ENCODE measurements at regions not wholly inside any gene's neighbourhood (a gene's known extent, or its start where the extent isn't known, plus 50 kb on each side); places are given as distances from the start of the nearest gene placed in this dataset.

DNA sequence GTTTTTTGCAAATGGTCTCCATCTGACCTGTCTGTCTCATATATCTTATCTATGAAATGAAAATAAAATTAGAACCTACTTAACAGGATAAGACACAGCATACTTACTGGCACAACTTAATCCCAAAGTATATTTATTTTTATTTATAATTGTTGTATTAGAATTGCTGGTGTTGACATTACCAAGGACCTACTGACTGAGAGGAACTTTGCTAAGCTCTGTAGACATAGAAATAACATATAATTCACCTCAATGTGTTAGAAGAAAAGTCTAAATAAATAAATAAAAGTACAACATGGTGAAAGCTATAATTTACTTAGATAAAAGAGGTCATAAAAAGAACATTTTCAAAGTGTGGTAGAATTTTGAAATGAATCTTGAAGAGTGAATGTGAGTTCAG, 1650.5 kb upstream of the NUDT12 start:
- no peak for TF ChIP-seq GATA2 (IDR thresholded peaks at IDR 0.05; ENCODE audit: low read depth, low read length)
- no peak for TF ChIP-seq GATA3 (IDR thresholded peaks at IDR 0.05; ENCODE audit: low read depth, low read length)

DNA sequence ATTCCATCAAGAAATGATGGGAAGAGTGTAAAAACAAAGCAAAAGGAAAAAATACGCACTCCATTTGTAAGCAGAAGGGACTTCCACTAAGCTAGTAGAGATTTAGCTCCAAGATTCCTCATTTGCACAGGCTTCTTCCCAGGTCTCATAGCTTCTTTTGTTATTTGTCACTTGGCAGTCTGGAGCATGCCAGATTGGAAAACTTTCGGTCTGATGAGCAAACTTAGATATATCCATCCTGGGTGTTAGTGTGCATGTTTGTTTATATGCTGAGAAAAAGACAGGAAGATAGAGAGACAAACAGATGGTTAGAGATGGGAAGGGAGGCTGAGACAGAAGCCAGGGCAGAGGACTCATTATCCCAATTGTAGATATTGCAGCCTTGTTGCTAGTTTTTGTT, 1644.5 kb upstream of the NUDT12 start:
- no peak for TF ChIP-seq GATA3 (IDR thresholded peaks at IDR 0.05; ENCODE audit: low read depth, low read length)
- TF ChIP-seq GATA2 (IDR thresholded peaks at IDR 0.05; ENCODE audit: low read depth, low read length) = no peak

DNA sequence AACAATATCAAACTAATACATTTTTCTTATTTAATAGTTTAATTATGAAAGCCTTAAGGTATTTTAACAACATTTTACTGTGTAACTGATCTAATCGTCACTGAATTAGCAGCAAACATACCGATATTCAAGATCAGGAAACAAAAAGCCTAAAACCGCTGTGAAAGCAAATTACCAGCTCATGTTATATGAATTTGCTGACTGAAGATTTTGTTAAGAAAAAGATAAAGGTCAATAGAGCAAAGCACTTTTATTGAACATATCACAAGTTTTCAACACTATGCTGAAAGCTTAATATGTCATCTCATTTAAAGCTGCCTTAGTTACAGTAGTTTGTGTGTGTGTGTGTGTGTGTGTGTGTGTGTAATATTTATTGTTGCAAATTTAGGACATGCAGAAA, 1634.9 kb upstream of the NUDT12 start:
- no peak for TF ChIP-seq GATA2 (IDR thresholded peaks at IDR 0.05; ENCODE audit: low read depth, low read length)
- TF ChIP-seq GATA3 (IDR thresholded peaks at IDR 0.05; ENCODE audit: low read depth, low read length) = no peak

DNA sequence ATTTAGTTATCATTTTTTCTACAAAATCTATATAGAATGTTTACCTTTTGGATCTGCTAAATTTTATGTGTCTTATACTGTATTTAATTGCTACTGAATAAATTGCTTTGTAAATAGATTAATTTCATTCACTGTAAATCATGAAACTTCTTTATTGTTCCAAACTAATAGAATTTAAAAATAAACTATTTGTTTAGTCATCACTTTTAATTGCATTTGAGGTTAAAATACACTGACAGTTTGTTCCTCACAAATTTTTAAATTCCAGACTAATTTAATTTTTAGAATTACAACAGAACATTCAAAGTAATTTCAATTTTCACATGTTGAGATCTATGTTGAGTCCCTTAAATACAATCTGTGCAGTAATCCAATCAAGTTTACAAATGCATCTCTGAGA, 1633.2 kb upstream of the NUDT12 start:
- TF ChIP-seq GATA3 (IDR thresholded peaks at IDR 0.05; ENCODE audit: low read depth, low read length) = no peak
- TF ChIP-seq GATA2 (IDR thresholded peaks at IDR 0.05; ENCODE audit: low read depth, low read length) = no peak

DNA sequence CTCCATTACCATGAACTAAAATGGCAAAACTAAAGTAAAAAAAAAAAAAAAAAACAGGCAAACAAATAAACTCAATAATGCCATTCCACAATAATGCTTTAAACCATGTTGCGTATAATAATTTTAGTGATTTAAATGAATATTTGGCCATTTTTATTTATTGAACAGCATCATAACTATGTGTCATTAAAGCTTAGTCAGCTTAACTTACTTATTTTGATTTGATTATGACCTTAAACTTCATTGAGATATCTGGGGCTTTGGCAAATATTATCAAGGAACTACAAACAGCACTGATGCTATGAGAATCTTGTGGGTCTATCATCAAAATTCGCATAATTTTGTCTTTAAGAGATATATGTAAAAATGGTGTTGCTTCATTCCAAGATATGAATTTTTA, 1610.3 kb upstream of the NUDT12 start:
- no peak for TF ChIP-seq GATA2 (IDR thresholded peaks at IDR 0.05; ENCODE audit: low read depth, low read length)
- no peak for TF ChIP-seq GATA3 (IDR thresholded peaks at IDR 0.05; ENCODE audit: low read depth, low read length)

DNA sequence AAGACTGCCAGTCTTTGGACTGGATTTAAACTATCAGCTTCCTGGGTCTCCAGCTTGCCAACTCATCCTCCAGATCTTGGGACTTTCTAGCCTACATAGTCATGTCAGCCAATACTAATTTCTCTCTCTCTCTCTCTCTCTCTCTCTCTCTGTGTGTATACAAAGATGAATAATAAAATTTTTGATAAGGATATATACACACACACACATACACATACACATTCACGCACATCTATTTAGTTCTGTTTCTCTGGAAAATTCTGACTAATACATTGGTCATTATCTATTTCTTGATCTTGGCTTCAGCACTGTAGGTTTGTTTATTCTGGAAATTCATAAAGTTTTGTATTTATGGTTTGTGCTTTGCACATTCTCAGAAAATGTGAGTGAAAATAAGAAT, 1606.2 kb upstream of the NUDT12 start:
- TF ChIP-seq GATA3 (IDR thresholded peaks at IDR 0.05; ENCODE audit: low read depth, low read length) (no peak), GATA2 (IDR thresholded peaks at IDR 0.05; ENCODE audit: low read depth, low read length) (no peak)

DNA sequence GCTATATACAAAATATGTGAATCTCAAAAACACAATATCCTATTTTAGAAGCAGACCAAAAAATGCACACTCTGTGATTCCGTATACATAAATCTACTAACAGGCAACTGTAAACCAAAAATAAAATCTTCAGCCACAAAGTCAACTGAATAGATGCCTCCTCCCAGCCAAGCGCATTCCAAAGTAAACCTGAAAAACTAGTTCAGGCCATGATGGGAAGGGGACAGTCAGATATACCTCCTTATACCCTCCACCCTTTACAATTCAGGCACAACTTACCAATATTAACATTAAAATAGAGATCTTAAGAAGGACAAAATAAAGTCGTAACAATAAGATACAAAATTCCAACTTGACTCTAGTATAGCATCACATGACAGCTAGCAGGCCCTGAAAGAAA, 1604.5 kb upstream of the NUDT12 start:
- TF ChIP-seq GATA2 (IDR thresholded peaks at IDR 0.05; ENCODE audit: low read depth, low read length) (no peak), GATA3 (IDR thresholded peaks at IDR 0.05; ENCODE audit: low read depth, low read length) (no peak)

DNA sequence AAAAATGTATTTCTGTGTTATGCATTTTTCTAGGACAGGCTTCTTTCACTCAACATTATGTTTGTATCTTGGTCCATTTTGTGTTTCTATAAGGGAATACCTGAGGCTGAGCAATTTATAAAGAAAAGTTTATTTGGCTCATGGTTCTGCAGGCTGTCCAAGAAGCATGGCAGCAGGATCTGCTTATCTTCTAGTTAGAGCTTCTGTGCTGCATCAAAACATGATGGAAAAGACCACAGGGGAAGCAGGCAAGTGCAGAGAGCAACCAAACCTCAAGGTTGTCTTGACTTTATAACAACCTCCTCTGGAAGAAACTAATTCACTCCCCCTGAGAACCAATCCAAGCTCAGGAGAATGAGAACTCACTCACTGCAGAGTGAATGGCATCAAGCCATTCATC, 1601.0 kb upstream of the NUDT12 start:
- TF ChIP-seq GATA2 (IDR thresholded peaks at IDR 0.05; ENCODE audit: low read depth, low read length) = no peak
- no peak for TF ChIP-seq GATA3 (IDR thresholded peaks at IDR 0.05; ENCODE audit: low read depth, low read length)

DNA sequence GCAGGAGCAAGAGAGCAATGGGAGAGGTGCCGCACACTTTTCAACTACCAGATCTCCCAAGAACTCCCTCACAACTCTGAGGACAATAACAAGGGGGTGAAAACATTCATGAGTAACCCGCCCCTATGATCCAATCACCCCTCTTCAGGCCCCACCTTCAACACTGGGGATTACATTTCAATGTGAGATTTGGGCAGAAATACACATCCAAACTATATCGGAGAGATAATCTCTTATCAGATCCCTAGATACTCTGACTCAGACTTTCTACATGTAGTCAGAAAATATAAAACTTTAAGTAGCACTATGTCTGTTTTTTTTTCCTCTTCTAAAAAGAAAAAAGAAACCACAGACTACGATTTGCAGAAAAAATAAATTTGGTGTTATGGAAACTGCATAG, 1595.9 kb upstream of the NUDT12 start:
- TF ChIP-seq GATA3 (IDR thresholded peaks at IDR 0.05; ENCODE audit: low read depth, low read length) (no peak), GATA2 (IDR thresholded peaks at IDR 0.05; ENCODE audit: low read depth, low read length) (no peak)

DNA sequence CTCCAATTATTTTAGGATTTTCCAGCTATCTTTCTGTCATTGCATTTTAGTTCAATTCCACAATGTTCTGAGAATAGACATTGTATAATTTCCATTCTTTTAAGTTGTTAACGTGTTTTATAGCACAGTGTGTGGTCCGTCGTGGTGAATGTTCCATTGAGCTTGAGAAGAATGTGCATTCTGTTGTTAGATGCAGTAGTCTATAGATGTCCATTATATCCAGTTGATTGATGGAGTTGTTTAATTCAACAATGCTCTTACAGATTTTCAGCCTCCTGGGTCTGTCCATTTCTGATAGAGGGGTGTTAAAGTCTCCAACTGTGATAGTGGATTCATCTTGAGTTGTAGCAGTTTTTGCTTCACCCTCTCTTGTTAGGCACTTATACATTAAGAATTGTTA, 1587.7 kb upstream of the NUDT12 start:
- TF ChIP-seq GATA2 (IDR thresholded peaks at IDR 0.05; ENCODE audit: low read depth, low read length) (no peak), GATA3 (IDR thresholded peaks at IDR 0.05; ENCODE audit: low read depth, low read length) (no peak)

DNA sequence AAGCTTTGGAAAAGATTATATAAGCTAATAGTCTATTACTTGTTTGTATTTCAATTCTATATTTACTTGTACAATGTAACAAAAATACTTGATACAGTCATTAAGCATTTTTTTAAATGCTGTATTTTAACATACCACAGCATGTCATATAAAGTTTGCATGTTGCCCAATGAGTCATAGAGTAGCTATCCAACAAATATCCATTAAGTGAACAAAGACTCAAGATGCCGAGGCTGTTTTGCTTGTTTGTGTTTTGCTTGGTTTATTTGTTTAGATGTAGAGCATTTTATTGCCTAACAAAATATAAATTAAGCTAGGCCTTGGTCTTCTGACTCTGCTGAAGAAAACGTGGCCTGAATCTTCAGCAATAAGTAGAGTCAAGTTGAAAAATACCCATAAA, 1584.3 kb upstream of the NUDT12 start:
- TF ChIP-seq GATA3 (IDR thresholded peaks at IDR 0.05; ENCODE audit: low read depth, low read length) (no peak), GATA2 (IDR thresholded peaks at IDR 0.05; ENCODE audit: low read depth, low read length) (no peak)

DNA sequence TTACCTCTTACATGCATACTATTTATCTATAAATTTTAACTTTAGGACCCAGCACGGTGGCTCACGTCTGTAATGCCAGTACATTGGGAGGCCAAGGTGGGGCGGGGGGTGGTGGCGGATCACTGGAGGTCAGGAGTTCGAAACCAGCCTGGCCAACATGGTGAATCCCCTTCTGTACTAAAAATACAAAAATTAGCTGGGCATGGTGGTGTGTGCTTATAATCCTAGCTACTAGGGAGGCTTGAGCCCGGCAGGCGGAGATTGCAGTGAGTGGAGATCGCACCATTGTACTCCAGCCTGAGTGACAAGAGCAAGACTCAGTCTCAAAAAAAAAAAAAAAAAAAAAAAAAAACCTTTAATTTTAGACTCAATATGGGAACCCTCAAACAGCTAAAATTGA, 1582.6 kb upstream of the NUDT12 start:
- TF ChIP-seq GATA3 (IDR thresholded peaks at IDR 0.05; ENCODE audit: low read depth, low read length) = no peak
- TF ChIP-seq GATA2 (IDR thresholded peaks at IDR 0.05; ENCODE audit: low read depth, low read length) = no peak

DNA sequence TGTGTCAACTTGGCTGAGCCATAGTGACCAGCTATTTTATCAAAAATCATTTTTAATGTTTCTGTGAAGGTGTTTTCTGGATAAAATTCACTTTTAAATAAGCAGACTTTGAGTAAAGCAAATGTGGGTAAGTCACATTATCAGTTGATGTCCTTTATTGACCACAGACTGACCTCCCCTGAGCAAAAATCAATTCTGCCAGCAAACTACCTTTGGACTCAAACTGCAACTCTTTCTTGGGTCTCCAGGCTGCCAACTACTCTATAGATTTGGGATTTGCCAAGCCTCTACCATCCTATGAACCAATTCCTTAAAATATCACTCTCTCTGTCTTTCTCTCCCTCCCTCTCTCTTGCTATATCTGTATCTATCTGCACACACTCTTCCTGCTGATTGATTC, 1571.7 kb upstream of the NUDT12 start:
- TF ChIP-seq GATA3 (IDR thresholded peaks at IDR 0.05; ENCODE audit: low read depth, low read length) (no peak), GATA2 (IDR thresholded peaks at IDR 0.05; ENCODE audit: low read depth, low read length) (no peak)

DNA sequence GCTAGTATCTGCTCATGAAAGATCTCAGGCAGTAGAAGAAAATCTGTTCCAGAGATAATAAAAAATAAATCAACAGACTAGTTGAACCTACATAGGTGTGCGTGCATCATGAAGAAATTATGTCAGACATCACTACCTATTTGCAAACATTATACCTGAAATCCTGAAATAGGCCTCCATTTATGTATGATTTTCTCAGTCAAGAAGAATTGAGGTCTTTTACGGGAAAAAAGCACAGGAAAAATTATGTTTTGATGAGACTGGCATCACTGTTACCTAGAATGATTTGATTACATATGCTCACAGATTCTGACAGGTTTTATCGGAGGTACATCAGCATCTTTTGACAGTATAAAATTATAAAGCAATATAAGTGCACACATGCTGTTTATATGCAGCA, 1570.5 kb upstream of the NUDT12 start:
- TF ChIP-seq GATA3 (IDR thresholded peaks at IDR 0.05; ENCODE audit: low read depth, low read length) (no peak), GATA2 (IDR thresholded peaks at IDR 0.05; ENCODE audit: low read depth, low read length) (no peak)

DNA sequence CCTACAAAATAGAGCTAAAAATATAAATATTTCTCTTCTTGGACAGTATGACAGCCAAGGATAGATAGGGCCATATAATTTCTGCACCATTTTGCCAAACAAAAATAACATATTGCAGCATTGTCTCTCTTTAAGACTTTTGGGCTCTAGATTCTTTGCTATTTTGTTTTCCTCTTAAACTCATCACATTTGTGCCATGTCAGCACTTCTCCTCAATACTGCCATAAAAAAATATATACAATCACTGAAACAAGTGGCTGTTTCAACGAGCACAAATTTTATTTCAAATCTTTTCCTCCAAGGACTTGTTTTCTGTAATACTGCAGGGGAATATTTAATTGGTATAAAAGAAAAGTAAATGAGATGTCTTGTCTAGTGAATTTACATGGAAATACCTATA, 1570.0 kb upstream of the NUDT12 start:
- no peak for TF ChIP-seq GATA2 (IDR thresholded peaks at IDR 0.05; ENCODE audit: low read depth, low read length)
- no peak for TF ChIP-seq GATA3 (IDR thresholded peaks at IDR 0.05; ENCODE audit: low read depth, low read length)

DNA sequence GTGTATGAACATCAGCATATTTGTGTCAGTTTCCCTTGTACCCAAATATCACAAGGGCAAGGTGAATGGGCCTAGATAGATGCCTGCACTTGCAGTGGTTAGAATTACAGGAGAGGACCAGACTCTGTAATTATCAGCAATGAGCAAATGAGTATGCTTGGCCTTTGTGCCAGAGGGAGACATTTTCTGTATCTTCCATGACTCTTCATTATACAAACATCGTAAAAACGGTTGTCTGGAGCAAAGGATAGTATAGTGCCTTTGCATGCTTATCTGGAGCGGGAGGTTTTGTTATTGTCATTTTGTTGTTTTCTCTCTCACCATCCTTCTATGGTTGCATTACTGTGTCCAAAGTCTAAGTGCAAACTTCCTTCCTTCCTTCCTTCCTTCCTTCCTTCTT, 1568.5 kb upstream of the NUDT12 start:
- TF ChIP-seq GATA3 (IDR thresholded peaks at IDR 0.05; ENCODE audit: low read depth, low read length) (no peak), GATA2 (IDR thresholded peaks at IDR 0.05; ENCODE audit: low read depth, low read length) (no peak)
